ENCODE measurements at regions not wholly inside any gene's neighbourhood (a gene's known extent, or its start where the extent isn't known, plus 50 kb on each side); places are given as distances from the start of the nearest gene placed in this dataset.

DNA sequence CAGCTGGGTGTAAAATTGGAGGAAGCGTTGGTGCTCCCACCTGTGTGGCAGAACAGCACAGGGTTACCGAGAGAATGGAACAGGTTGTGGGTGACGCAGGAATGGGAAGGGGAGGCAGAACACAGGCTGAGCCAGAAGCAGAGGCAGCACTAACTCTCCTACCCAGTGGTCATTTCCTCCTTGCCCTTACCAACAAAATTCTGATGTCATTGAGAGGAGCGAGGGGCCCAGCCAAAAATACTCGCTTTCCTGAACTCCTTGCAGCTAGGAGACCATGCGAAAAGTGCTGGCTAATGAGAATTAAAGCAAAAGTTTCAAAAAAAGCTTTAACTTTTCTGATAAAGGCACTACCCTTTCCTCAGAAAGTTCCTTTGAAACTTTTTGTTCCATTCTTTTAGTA, 54.4 kb upstream of the HMGA2 start:
- DNase-seq (ENCODE audit: low read depth in 1 of 2, low spot score in 1 of 2): no peak
- Histone ChIP-seq H3K4me3 (replicated peaks; ENCODE audit: insufficient read depth, low read length) (no peak overlapping the region), H3K27me3 (ENCODE audit: insufficient read depth, poor library complexity, severe bottlenecking) (no peaks in the 10 kb centered on the region), H3K27ac (replicated peaks) (no peak overlapping the region)
- TF ChIP-seq POLR2AphosphoS5 (IDR thresholded peaks at IDR 0.05; ENCODE audit: low read depth) (no peak), GABPA (IDR thresholded peaks at IDR 0.05; ENCODE audit: low read depth) (no peak), SPI1 (IDR thresholded peaks at IDR 0.05; ENCODE audit: borderline replicate concordance, low read depth) (no peak)
- TF ChIP-seq, protein P1, sequence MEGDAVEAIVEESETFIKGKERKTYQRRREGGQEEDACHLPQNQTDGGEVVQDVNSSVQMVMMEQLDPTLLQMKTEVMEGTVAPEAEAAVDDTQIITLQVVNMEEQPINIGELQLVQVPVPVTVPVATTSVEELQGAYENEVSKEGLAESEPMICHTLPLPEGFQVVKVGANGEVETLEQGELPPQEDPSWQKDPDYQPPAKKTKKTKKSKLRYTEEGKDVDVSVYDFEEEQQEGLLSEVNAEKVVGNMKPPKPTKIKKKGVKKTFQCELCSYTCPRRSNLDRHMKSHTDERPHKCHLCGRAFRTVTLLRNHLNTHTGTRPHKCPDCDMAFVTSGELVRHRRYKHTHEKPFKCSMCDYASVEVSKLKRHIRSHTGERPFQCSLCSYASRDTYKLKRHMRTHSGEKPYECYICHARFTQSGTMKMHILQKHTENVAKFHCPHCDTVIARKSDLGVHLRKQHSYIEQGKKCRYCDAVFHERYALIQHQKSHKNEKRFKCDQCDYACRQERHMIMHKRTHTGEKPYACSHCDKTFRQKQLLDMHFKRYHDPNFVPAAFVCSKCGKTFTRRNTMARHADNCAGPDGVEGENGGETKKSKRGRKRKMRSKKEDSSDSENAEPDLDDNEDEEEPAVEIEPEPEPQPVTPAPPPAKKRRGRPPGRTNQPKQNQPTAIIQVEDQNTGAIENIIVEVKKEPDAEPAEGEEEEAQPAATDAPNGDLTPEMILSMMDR (IDR thresholded peaks at IDR 0.05; ENCODE audit: insufficient read depth, low read length): no peak
- TF ChIP-seq, protein P2, sequence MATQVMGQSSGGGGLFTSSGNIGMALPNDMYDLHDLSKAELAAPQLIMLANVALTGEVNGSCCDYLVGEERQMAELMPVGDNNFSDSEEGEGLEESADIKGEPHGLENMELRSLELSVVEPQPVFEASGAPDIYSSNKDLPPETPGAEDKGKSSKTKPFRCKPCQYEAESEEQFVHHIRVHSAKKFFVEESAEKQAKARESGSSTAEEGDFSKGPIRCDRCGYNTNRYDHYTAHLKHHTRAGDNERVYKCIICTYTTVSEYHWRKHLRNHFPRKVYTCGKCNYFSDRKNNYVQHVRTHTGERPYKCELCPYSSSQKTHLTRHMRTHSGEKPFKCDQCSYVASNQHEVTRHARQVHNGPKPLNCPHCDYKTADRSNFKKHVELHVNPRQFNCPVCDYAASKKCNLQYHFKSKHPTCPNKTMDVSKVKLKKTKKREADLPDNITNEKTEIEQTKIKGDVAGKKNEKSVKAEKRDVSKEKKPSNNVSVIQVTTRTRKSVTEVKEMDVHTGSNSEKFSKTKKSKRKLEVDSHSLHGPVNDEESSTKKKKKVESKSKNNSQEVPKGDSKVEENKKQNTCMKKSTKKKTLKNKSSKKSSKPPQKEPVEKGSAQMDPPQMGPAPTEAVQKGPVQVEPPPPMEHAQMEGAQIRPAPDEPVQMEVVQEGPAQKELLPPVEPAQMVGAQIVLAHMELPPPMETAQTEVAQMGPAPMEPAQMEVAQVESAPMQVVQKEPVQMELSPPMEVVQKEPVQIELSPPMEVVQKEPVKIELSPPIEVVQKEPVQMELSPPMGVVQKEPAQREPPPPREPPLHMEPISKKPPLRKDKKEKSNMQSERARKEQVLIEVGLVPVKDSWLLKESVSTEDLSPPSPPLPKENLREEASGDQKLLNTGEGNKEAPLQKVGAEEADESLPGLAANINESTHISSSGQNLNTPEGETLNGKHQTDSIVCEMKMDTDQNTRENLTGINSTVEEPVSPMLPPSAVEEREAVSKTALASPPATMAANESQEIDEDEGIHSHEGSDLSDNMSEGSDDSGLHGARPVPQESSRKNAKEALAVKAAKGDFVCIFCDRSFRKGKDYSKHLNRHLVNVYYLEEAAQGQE (IDR thresholded peaks at IDR 0.05; ENCODE audit: insufficient replicate concordance, low read depth): no peak

All from HL-60 (cell line).